GM21528 (cell line): ENCODE measurements at regions not wholly inside any gene's neighbourhood (a gene's known extent, or its start where the extent isn't known, plus 50 kb on each side); places are given as distances from the start of the nearest gene placed in this dataset.
"Not testable (repeated sequence)": the region's sequence is repeated elsewhere in the genome, so short reads cannot be mapped to it uniquely, and the experiment has no call there.

Experiments
- ATAC-seq: cut with Tn5 transposase; IDR thresholded peaks from one replicate; pipeline ENCODE4 v1.9.1; 2021; ENCODE audit warnings: mild to moderate bottlenecking, moderate library complexity; ENCODE audit not compliant: unreplicated experiment, low FRiP score

- no peak for ATAC-seq
Measured at GRCh38 chr1:195763907-195764374, 844.3 kb downstream of the KCNT2 start.

- ATAC-seq: no peak
Measured at GRCh38 chr1:195763146-195763906, 844.9 kb downstream of the KCNT2 start.

GRCh38 chr1:195761104-195761503, 847.1 kb downstream of the KCNT2 start:
- ATAC-seq: no peak

GRCh38 chr1:195756109-195756508, 852.1 kb downstream of the KCNT2 start:
- ATAC-seq: no peak

GRCh38 chr1:195754874-195755273, 853.4 kb downstream of the KCNT2 start:
- no peak for ATAC-seq

GRCh38 chr1:195754303-195754702, 853.9 kb downstream of the KCNT2 start:
- ATAC-seq: no peak

- ATAC-seq: no peak
Measured at GRCh38 chr1:195748969-195749368, 859.3 kb downstream of the KCNT2 start.

- no peak for ATAC-seq
Measured at GRCh38 chr1:195745189-195746010, 862.8 kb downstream of the KCNT2 start.

- no peak for ATAC-seq
Measured at GRCh38 chr1:195744256-195744655, 864.0 kb downstream of the KCNT2 start.

GRCh38 chr1:195740862-195741261, 867.4 kb downstream of the KCNT2 start:
- no peak for ATAC-seq

- no peak for ATAC-seq
Measured at GRCh38 chr1:195738966-195739650, 869.1 kb downstream of the KCNT2 start.

GRCh38 chr1:195735140-195735539, 873.1 kb downstream of the KCNT2 start:
- no peak for ATAC-seq

GRCh38 chr1:195733826-195734225, 874.4 kb downstream of the KCNT2 start:
- no peak for ATAC-seq

GRCh38 chr1:195733408-195733807, 874.8 kb downstream of the KCNT2 start:
- ATAC-seq: no peak

- no peak for ATAC-seq
Measured at GRCh38 chr1:195731385-195731784, 876.9 kb downstream of the KCNT2 start.

- ATAC-seq: no peak
Measured at GRCh38 chr1:195723796-195724194, 884.4 kb downstream of the KCNT2 start.

- not testable (repeated sequence) for ATAC-seq
Measured at GRCh38 chr1:195722852-195723795, 885.1 kb downstream of the KCNT2 start.

- not testable (repeated sequence) for ATAC-seq
Measured at GRCh38 chr1:195722146-195722545, 886.1 kb downstream of the KCNT2 start.

- ATAC-seq: no peak
Measured at GRCh38 chr1:195721210-195721971, 886.8 kb downstream of the KCNT2 start.
